AG08396 (cell line): ENCODE measurements at regions not wholly inside any gene's neighbourhood (a gene's known extent, or its start where the extent isn't known, plus 50 kb on each side); places are given as distances from the start of the nearest gene placed in this dataset.

Experiments used
- DNase-seq: peaks from one replicate; pipeline ENCODE4 v3.0.0; 2012; ENCODE audit warnings: low spot score, mixed read lengths

- no peak for DNase-seq
These were observed 247.6 kb downstream of the MYLK4 start for GRCh38 chr6:2502998-2503674.

GRCh38 chr6:2502096-2502997, 248.4 kb downstream of the MYLK4 start:
- DNase-seq = no peak

- DNase-seq = no peak
These were observed 252.6 kb downstream of the MYLK4 start for GRCh38 chr6:2497922-2498623.

GRCh38 chr6:2496291-2496690, 250.9 kb upstream of the GMDS start:
- no peak for DNase-seq

- no peak for DNase-seq
These were observed 247.5 kb upstream of the GMDS start for GRCh38 chr6:2492686-2493523.

GRCh38 chr6:2491137-2491536, 245.7 kb upstream of the GMDS start:
- no peak for DNase-seq

- no peak for DNase-seq
These were observed 243.2 kb upstream of the GMDS start for GRCh38 chr6:2488578-2488977.

GRCh38 chr6:2485116-2485515, 239.7 kb upstream of the GMDS start:
- DNase-seq = no peak

- DNase-seq = no peak
These were observed 237.4 kb upstream of the GMDS start for GRCh38 chr6:2482773-2483172.

GRCh38 chr6:2481307-2481706, 235.9 kb upstream of the GMDS start:
- DNase-seq = no peak

GRCh38 chr6:2480267-2480966, 235.0 kb upstream of the GMDS start:
- no peak for DNase-seq

- no peak for DNase-seq
These were observed 232.8 kb upstream of the GMDS start for GRCh38 chr6:2478200-2478599.

- DNase-seq = no peak
These were observed 232.3 kb upstream of the GMDS start for GRCh38 chr6:2477666-2478065.

- no peak for DNase-seq
These were observed 231.8 kb upstream of the GMDS start for GRCh38 chr6:2477250-2477649.

- no peak for DNase-seq
These were observed 231.0 kb upstream of the GMDS start for GRCh38 chr6:2476376-2476775.

- DNase-seq = no peak
These were observed 226.1 kb upstream of the GMDS start for GRCh38 chr6:2471472-2471871.

- DNase-seq = no peak
These were observed 224.0 kb upstream of the GMDS start for GRCh38 chr6:2469428-2469827.

GRCh38 chr6:2468601-2468955, 223.2 kb upstream of the GMDS start:
- DNase-seq = no peak

GRCh38 chr6:2467929-2468600, 222.7 kb upstream of the GMDS start:
- DNase-seq = no peak

- DNase-seq = no peak
These were observed 219.9 kb upstream of the GMDS start for GRCh38 chr6:2465336-2465735.

GRCh38 chr6:2464641-2465040, 219.2 kb upstream of the GMDS start:
- DNase-seq = no peak
